HCT116 (cell line): ENCODE measurements at regions not wholly inside any gene's neighbourhood (a gene's known extent, or its start where the extent isn't known, plus 50 kb on each side); places are given as distances from the start of the nearest gene placed in this dataset.

Experiments
- ATAC-seq: fragments of 200-7000 bp; cut with Tn5 transposase; 2 replicates; pipeline ENCODE4 v1.9.1; 2020; ENCODE audit warnings: mild to moderate bottlenecking, moderate library complexity
- BruUV-seq: library from RNA; stranded (reverse); fragments of 400-500 nt; replicated peaks from 2 replicates; lab custom pipeline; 2021; lab: Mats Ljungman, UMichigan
- CTCF ChIA-PET: fragments of 300-600 bp; sonication (Branson Sonifier 250); formaldehyde crosslinking; loops from one replicate; lab custom pipeline; 2021; ENCODE audit warnings: antibody characterized with exemption; lab: Charles Lee
- POLR2A ChIA-PET: fragments of 300-600, 350-600 bp; sonication (Branson Sonifier 250); formaldehyde crosslinking; loops from one replicate; lab custom pipeline; 2021; ENCODE audit warnings: antibody characterized with exemption; lab: Charles Lee
- RAD21 ChIA-PET, 2 experiments: fragments of 300-600 bp; sonication (Branson Sonifier 250); formaldehyde crosslinking; loops; one replicate each; lab custom pipeline; 2023; ENCODE audit warnings: low total read pairs in 2 of 2; ENCODE audit not compliant: uncharacterized antibody in 2 of 2, unreplicated experiment in 2 of 2, low non-redundant PET in 1 of 2; lab: Charles Lee
- DNase-seq: peaks from one replicate; pipeline ENCODE4 v3.0.0-alpha.2; 2010; ENCODE audit warnings: low read depth, low spot score
- H2AFZ ChIP-seq: fragments of 200-600 bp; shearing (Covaris generic), sonication (generic); 2 replicates; pipeline ENCODE4 v1.6.1; 2017; ENCODE audit warnings: low read depth, mixed run types, mixed read lengths, antibody characterized with exemption, low read length; ENCODE audit not compliant: poor library complexity, severe bottlenecking
- H3K27ac ChIP-seq: 2 replicates; pipeline ENCODE4 v1.5.1; 2012; ENCODE audit warnings: low read depth, low read length
- H3K27me3 ChIP-seq: fragments of 200-600 bp; sonication (generic); 2 replicates; pipeline ENCODE4 v1.6.1; 2016; ENCODE audit warnings: mixed run types, low read length, mixed read lengths; ENCODE audit not compliant: insufficient read depth
- H3K36me3 ChIP-seq, 2 experiments: fragments of 200-500 bp in 1 of 2; fragments of 200-600 bp in 1 of 2; sonication (Bioruptor generic) in 1 of 2; sonication (generic) in 1 of 2; 2 replicates each; pipeline versions ENCODE4 v1.5.1 to v1.6.1; 2014 to 2016; ENCODE audit warnings: low read length in 2 of 2, inconsistent platforms in 1 of 2, mixed read lengths in 1 of 2, mixed run types in 1 of 2; ENCODE audit not compliant: insufficient read depth in 2 of 2, control insufficient read depth in 1 of 2
- H3K4me1 ChIP-seq, 2 experiments: fragments of 200-600 bp in 1 of 2; sonication (generic) in 1 of 2; 2 replicates each; pipeline versions ENCODE4 v1.5.1 to v1.6.1; 2012 to 2017; ENCODE audit warnings: low read length in 2 of 2, inconsistent platforms in 1 of 2, mild to moderate bottlenecking in 1 of 2, mixed read lengths in 1 of 2, mixed run types in 1 of 2, moderate library complexity in 1 of 2; ENCODE audit not compliant: insufficient read depth in 2 of 2, control insufficient read depth in 1 of 2
- H3K4me2 ChIP-seq: fragments of 200-600 bp; sonication (generic); 2 replicates; pipeline ENCODE4 v1.6.1; 2017; ENCODE audit warnings: mixed run types, low read length, mixed read lengths
- H3K4me3 ChIP-seq, 2 experiments: fragments of 200-600 bp in 1 of 2; sonication (generic) in 1 of 2; replicated peaks in 1 of 2; 2 replicates each; pipeline ENCODE4 v1.5.1; 2011 to 2016; ENCODE audit warnings: low read length in 2 of 2, control low read depth in 1 of 2, low read depth in 1 of 2, mild to moderate bottlenecking in 1 of 2, mixed read lengths in 1 of 2, mixed run types in 1 of 2
- H3K79me2 ChIP-seq: fragments of 200-600 bp; sonication (generic); 2 replicates; pipeline ENCODE4 v1.6.1; 2017; ENCODE audit warnings: mild to moderate bottlenecking, mixed run types, low read length, moderate library complexity, mixed read lengths; ENCODE audit not compliant: insufficient read depth
- H3K9ac ChIP-seq: fragments of 200-600 bp; sonication (generic); 2 replicates; pipeline ENCODE4 v1.6.1; 2016; ENCODE audit warnings: low read length, mixed read lengths
- H3K9me2 ChIP-seq: fragments of 200-600 bp; sonication (generic), shearing (Covaris generic); 2 replicates; pipeline ENCODE4 v1.6.1; 2017; ENCODE audit warnings: mixed run types, mild to moderate bottlenecking, moderate library complexity; ENCODE audit not compliant: insufficient read depth
- H3K9me3 ChIP-seq, 2 experiments: fragments of 200-500 bp in 1 of 2; fragments of 200-600 bp in 1 of 2; sonication (Bioruptor generic) in 1 of 2; sonication (generic) in 1 of 2; 2 replicates each; pipeline ENCODE4 v1.6.1; 2014 to 2017; ENCODE audit warnings: low read length in 2 of 2, mixed read lengths in 2 of 2, inconsistent platforms in 1 of 2, low read depth in 1 of 2, mild to moderate bottlenecking in 1 of 2, mixed run types in 1 of 2, moderate library complexity in 1 of 2; ENCODE audit not compliant: control insufficient read depth in 1 of 2, insufficient read depth in 1 of 2
- H4K20me1 ChIP-seq: fragments of 200-600 bp; sonication (generic), shearing (Covaris generic); 2 replicates; pipeline ENCODE4 v1.6.1; 2017; ENCODE audit warnings: mixed run types, mild to moderate bottlenecking, moderate library complexity; ENCODE audit not compliant: insufficient read depth
- ATF3 ChIP-seq: IDR thresholded peaks from 2 replicates; pipeline ENCODE4 v1.6.1; 2012
- CBX3 ChIP-seq: IDR thresholded peaks from 2 replicates; pipeline ENCODE4 v1.6.1; 2012; ENCODE audit warnings: low read depth
- CEBPB ChIP-seq: IDR thresholded peaks from 2 replicates; pipeline ENCODE4 v1.6.1; 2012; ENCODE audit warnings: low read depth
- CTCF ChIP-seq, 3 experiments: fragments of 200-600 bp in 1 of 3; sonication (generic) in 1 of 3; IDR thresholded peaks in 2 of 3; conservative IDR thresholded peaks in 1 of 3; 2 replicates each; pipeline ENCODE4 v1.5.1; 2012 to 2017; ENCODE audit warnings: low read depth in 2 of 3, low read length in 2 of 3, antibody characterized with exemption in 1 of 3, borderline replicate concordance in 1 of 3, control low read depth in 1 of 3, mild to moderate bottlenecking in 1 of 3, mixed read lengths in 1 of 3, mixed run types in 1 of 3, moderate library complexity in 1 of 3; ENCODE audit not compliant: insufficient read depth in 1 of 3
- EGR1 ChIP-seq: IDR thresholded peaks from 2 replicates; pipeline ENCODE4 v1.6.1; 2012; ENCODE audit warnings: low read depth
- ELF1 ChIP-seq: IDR thresholded peaks from 2 replicates; pipeline ENCODE4 v1.6.1; 2012; ENCODE audit warnings: low read depth, borderline replicate concordance
- EZH2 ChIP-seq: fragments of 200-600 bp; sonication (generic); IDR thresholded peaks from 2 replicates; pipeline ENCODE4 v1.6.1; 2017; ENCODE audit warnings: antibody characterized with exemption, mixed run types
- EZH2phosphoT487 ChIP-seq: fragments of 200-600 bp; IDR thresholded peaks from 2 replicates; pipeline ENCODE4 v1.6.1; 2018; ENCODE audit warnings: antibody characterized with exemption, borderline replicate concordance
- FOSL1 ChIP-seq: IDR thresholded peaks from 2 replicates; pipeline ENCODE4 v1.6.1; 2012; ENCODE audit warnings: low read depth
- JUND ChIP-seq: IDR thresholded peaks from 2 replicates; pipeline ENCODE4 v1.6.1; 2012
- POLR2A ChIP-seq: IDR thresholded peaks from 2 replicates; pipeline ENCODE4 v1.7.0; 2011; ENCODE audit warnings: borderline replicate concordance; ENCODE audit not compliant: insufficient read depth, insufficient read length; ENCODE audit errors: extremely low read depth
- POLR2AphosphoS5 ChIP-seq: IDR thresholded peaks from 2 replicates; pipeline ENCODE4 v1.6.1; 2011; ENCODE audit warnings: mild to moderate bottlenecking, low read depth, low read length, moderate library complexity
- RAD21 ChIP-seq: IDR thresholded peaks from 2 replicates; pipeline ENCODE4 v1.6.1; 2012; ENCODE audit warnings: low read depth, mild to moderate bottlenecking
- SIN3A ChIP-seq: IDR thresholded peaks from 2 replicates; pipeline ENCODE4 v1.6.1; 2012; ENCODE audit warnings: low read depth
- SP1 ChIP-seq: IDR thresholded peaks from 2 replicates; pipeline ENCODE4 v1.6.1; 2012; ENCODE audit warnings: low read depth
- SRF ChIP-seq: IDR thresholded peaks from 2 replicates; pipeline ENCODE4 v1.6.1; 2012; ENCODE audit warnings: low read depth
- TCF7L2 ChIP-seq: IDR thresholded peaks from 2 replicates; pipeline ENCODE4 v1.7.0; 2011; ENCODE audit warnings: borderline replicate concordance, inconsistent platforms; ENCODE audit not compliant: insufficient read depth, insufficient read length; ENCODE audit errors: extremely low read depth
- YY1 ChIP-seq: IDR thresholded peaks from 2 replicates; pipeline ENCODE4 v1.6.1; 2011; ENCODE audit warnings: low read length, low read depth, moderate library complexity, mild to moderate bottlenecking; ENCODE audit not compliant: insufficient replicate concordance; ENCODE audit errors: extremely low read depth
- ZBTB33 ChIP-seq: IDR thresholded peaks from 2 replicates; pipeline ENCODE4 v1.6.1; 2011; ENCODE audit warnings: mild to moderate bottlenecking, low read length, moderate library complexity; ENCODE audit not compliant: insufficient replicate concordance; ENCODE audit errors: extremely low read depth
- ZFX ChIP-seq: fragments of 450-650 bp; IDR thresholded peaks from 2 replicates; pipeline ENCODE4 v1.6.1; 2017
- intact Hi-C: fragments of 100-400 bp; cut with micrococcal nuclease; formaldehyde crosslinking; loops from 2 replicates; pipeline ENCODE4 v1.10.0; 2022

- intact Hi-C loops, result no loop called here
- no peaks in the 10 kb centered on the region for H3K27me3 ChIP-seq
- ChIA-PET POLR2A (no interaction called here), CTCF (no interaction called here), RAD21 (no interaction called here)
- H4K20me1 ChIP-seq, result no peaks in the 10 kb centered on the region
- no peak overlapping the region for H2AFZ ChIP-seq
- H3K4me2 ChIP-seq, result no peak overlapping the region
- no peak overlapping the region for H3K27ac ChIP-seq
- no peak overlapping the region for H3K4me3 ChIP-seq
- H3K4me1 ChIP-seq, result no peaks in the 10 kb centered on the region
- ATAC-seq (no peak), DNase-seq (no peak)
- no peak overlapping the region for H3K9ac ChIP-seq
- H3K36me3 ChIP-seq, result no peaks in the 10 kb centered on the region
- H3K9me2 ChIP-seq, result no peaks in the 10 kb centered on the region
- no peaks in the 10 kb centered on the region for H3K9me3 ChIP-seq
- TF ChIP-seq SP1, result no peak
- TF ChIP-seq FOSL1, result no peak
- no peak for TF ChIP-seq CEBPB
- TF ChIP-seq RAD21, result no peak
- no peak for TF ChIP-seq ATF3
- no peak for TF ChIP-seq ELF1
- no peak for TF ChIP-seq EZH2
- H3K79me2 ChIP-seq, result no peaks in the 10 kb centered on the region
- no TSS peak for BruUV-seq
Observed at GRCh38 chr6:44775121-44775520, 387.6 kb downstream of the CDC5L start.

GRCh38 chr6:44776344-44776743 is 388.8 kb downstream of the CDC5L start:
- H3K4me1 ChIP-seq, result no peaks in the 10 kb centered on the region
- no TSS peak for BruUV-seq
- H3K79me2 ChIP-seq, result no peaks in the 10 kb centered on the region
- no peak overlapping the region for H2AFZ ChIP-seq
- ChIA-PET POLR2A (no interaction called here), RAD21 (no interaction called here)
- no peaks in the 10 kb centered on the region for H4K20me1 ChIP-seq
- no peaks in the 10 kb centered on the region for H3K9me2 ChIP-seq
- no peak overlapping the region for H3K27ac ChIP-seq
- intact Hi-C loops, result no loop called here
- H3K9me3 ChIP-seq, result no peaks in the 10 kb centered on the region
- no peak overlapping the region for H3K9ac ChIP-seq
- no peak overlapping the region for H3K4me3 ChIP-seq
- no peak for DNase-seq
- H3K36me3 ChIP-seq, result no peaks in the 10 kb centered on the region
- TF ChIP-seq JUND (no peak), SRF (no peak), YY1 (no peak), CBX3 (no peak), CTCF (IDR thresholded peaks at IDR 0.05 in 2 of 3, conservative IDR thresholded peaks at IDR 0.05 in 1 of 3; ENCODE audit: borderline replicate concordance in 1 of 3, insufficient read depth in 1 of 3, low read depth in 2 of 3, low read length in 2 of 3) (no peak), ZBTB33 (no peak), CEBPB (no peak), TCF7L2 (no peak), FOSL1 (no peak), POLR2AphosphoS5 (no peak), SIN3A (no peak), EGR1 (no peak), ZFX (no peak), EZH2phosphoT487 (no peak), POLR2A (no peak)
- TF ChIP-seq, all 23 proteins: peak for 0
- no peak for ATAC-seq
- H3K4me2 ChIP-seq, result no peak overlapping the region
- CTCF ChIA-PET, result interaction anchor here (0.6 kb wide), 1 partner anchor 577 kb away, joined by 3 read pairs; no protein-coding TSS in a partner anchor
- no peaks in the 10 kb centered on the region for H3K27me3 ChIP-seq
